Endothelial cell of umbilical vein (primary cell): ENCODE measurements at regions not wholly inside any gene's neighbourhood (a gene's known extent, or its start where the extent isn't known, plus 50 kb on each side); places are given as distances from the start of the nearest gene placed in this dataset.

Experiments used
- BruUV-seq: library from RNA; stranded (reverse); fragments of 400-500 nt; replicated peaks from 2 replicates; lab custom pipeline; 2021; lab: Mats Ljungman, UMichigan
- CTCF ChIA-PET: fragments of 300-600, 350-600 bp; sonication (Branson Sonifier 250); formaldehyde crosslinking; loops from one replicate; lab custom pipeline; 2021; ENCODE audit warnings: antibody characterized with exemption, inconsistent platforms; lab: Charles Lee
- POLR2A ChIA-PET: fragments of 300-600, 350-600 bp; sonication (Branson Sonifier 250); formaldehyde crosslinking; loops from one replicate; lab custom pipeline; 2021; ENCODE audit warnings: antibody characterized with exemption, inconsistent platforms; lab: Charles Lee
- DNase-seq: peaks from one replicate; pipeline ENCODE4 v3.0.0-alpha.2; 2011; ENCODE audit warnings: low read depth, low spot score
- FAIRE-seq: peaks from 2 replicates; lab custom pipeline; 2011; peaks lifted over from hg19 to GRCh38; lab: Jason Lieb, UNC
- H2AFZ ChIP-seq: 2 replicates; pipeline ENCODE4 v1.6.0; 2012; ENCODE audit warnings: low read depth, low read length, control low read depth, inconsistent platforms
- H3K27ac ChIP-seq: 2 replicates; pipeline ENCODE4 v1.5.1; 2011; ENCODE audit warnings: low read depth, mild to moderate bottlenecking, control low read depth, low read length, moderate library complexity; ENCODE audit not compliant: insufficient read depth
- H3K27me3 ChIP-seq, 2 experiments: 2 replicates each; pipeline versions ENCODE4 v1.6.0 to v1.6.1; 2011; ENCODE audit warnings: low read length in 2 of 2, mixed read lengths in 1 of 2; ENCODE audit not compliant: control insufficient read depth in 2 of 2, insufficient read depth in 2 of 2
- H3K36me3 ChIP-seq, 2 experiments: 2 replicates in 1 of 2; 3 replicates in 1 of 2; pipeline ENCODE4 v1.5.1; 2011; ENCODE audit warnings: low read length in 2 of 2, mild to moderate bottlenecking in 1 of 2, moderate library complexity in 1 of 2; ENCODE audit not compliant: control insufficient read depth in 2 of 2, insufficient read depth in 2 of 2; ENCODE audit errors: extremely low read depth in 1 of 2
- H3K4me1 ChIP-seq: 3 replicates; pipeline ENCODE4 v1.5.1; 2011; ENCODE audit warnings: mild to moderate bottlenecking, low read length; ENCODE audit not compliant: control insufficient read depth, insufficient read depth; ENCODE audit errors: extremely low read depth
- H3K4me2 ChIP-seq: 2 replicates; pipeline ENCODE4 v1.6.1; 2011; ENCODE audit warnings: low read length, control low read depth, mixed read lengths; ENCODE audit not compliant: insufficient read depth
- H3K4me3 ChIP-seq, 3 experiments: fragments of 200-600 bp in 1 of 3; sonication (generic), shearing (Covaris generic) in 1 of 3; replicated peaks in 1 of 3; 2 replicates each; pipeline ENCODE4 v1.5.1; 2011 to 2016; ENCODE audit warnings: control low read depth in 3 of 3, low read length in 3 of 3, mild to moderate bottlenecking in 2 of 3, inconsistent platforms in 1 of 3, low read depth in 1 of 3, moderate library complexity in 1 of 3; ENCODE audit not compliant: insufficient read depth in 1 of 3
- H3K79me2 ChIP-seq: 2 replicates; pipeline ENCODE4 v1.6.0; 2012; ENCODE audit warnings: low read length, inconsistent platforms; ENCODE audit not compliant: control insufficient read depth, insufficient read depth
- H3K9ac ChIP-seq: replicated peaks from 2 replicates; pipeline ENCODE3; 2011; ENCODE audit warnings: low read length, control low read depth; ENCODE audit not compliant: insufficient read depth; ENCODE audit errors: extremely low read depth
- H3K9me1 ChIP-seq: replicated peaks from 3 replicates; pipeline ENCODE4 v1.6.0; 2011; ENCODE audit warnings: mild to moderate bottlenecking, low read length; ENCODE audit not compliant: control insufficient read depth, insufficient read depth; ENCODE audit errors: extremely low read depth
- H3K9me3 ChIP-seq: replicated peaks from 2 replicates; pipeline ENCODE4 v1.5.1; 2012; ENCODE audit warnings: low read length, inconsistent platforms; ENCODE audit not compliant: control insufficient read depth, insufficient read depth
- H4K20me1 ChIP-seq: replicated peaks from 2 replicates; pipeline ENCODE3; 2011; ENCODE audit warnings: mild to moderate bottlenecking, low read length; ENCODE audit not compliant: control insufficient read depth, insufficient read depth; ENCODE audit errors: extremely low read depth
- EZH2 ChIP-seq: IDR thresholded peaks from 2 replicates; pipeline ENCODE4 v1.6.1; 2012; ENCODE audit warnings: borderline replicate concordance, low read depth, mild to moderate bottlenecking, moderate library complexity, low read length, inconsistent platforms; ENCODE audit not compliant: severe bottlenecking
- FOS ChIP-seq: IDR thresholded peaks from 2 replicates; pipeline ENCODE4 v1.6.1; 2011; ENCODE audit warnings: mild to moderate bottlenecking, low read length, moderate library complexity, borderline replicate concordance; ENCODE audit not compliant: insufficient read depth
- GATA2 ChIP-seq: IDR thresholded peaks from 2 replicates; pipeline ENCODE4 v1.7.0; 2011; ENCODE audit warnings: low read depth, mild to moderate bottlenecking, moderate library complexity, mixed read lengths, low read length; ENCODE audit not compliant: insufficient read length, insufficient read depth
- JUN ChIP-seq: IDR thresholded peaks from 2 replicates; pipeline ENCODE4 v1.6.1; 2011; ENCODE audit warnings: borderline replicate concordance, low read depth; ENCODE audit not compliant: insufficient read length, insufficient read depth
- MAX ChIP-seq: IDR thresholded peaks from 2 replicates; pipeline ENCODE4 v1.6.1; 2011; ENCODE audit not compliant: insufficient read depth, insufficient read length
- MYC ChIP-seq: IDR thresholded peaks from one replicate; pipeline ENCODE4 v1.6.1; 2011; ENCODE audit warnings: mild to moderate bottlenecking, low read depth, low read length
- POLR2A ChIP-seq: IDR thresholded peaks from 2 replicates; pipeline ENCODE4 v1.6.1; 2012; ENCODE audit warnings: low read depth, mild to moderate bottlenecking, control low read depth, low read length
- POLR2AphosphoS5 ChIP-seq: IDR thresholded peaks from 2 replicates; pipeline ENCODE4 v1.6.1; 2012; ENCODE audit warnings: low read depth, mild to moderate bottlenecking, control low read depth, low read length, moderate library complexity; ENCODE audit not compliant: insufficient read depth
- dilution Hi-C: fragments of 300-500 bp; cut with MboI; formaldehyde crosslinking; loops from one replicate; pipeline ENCODE4 v1.15.0; 2019; ENCODE audit warnings: low sequenced_read_pairs; ENCODE audit not compliant: extremely low pct_ligation_motif_present
- intact Hi-C: fragments of 100-400 bp; cut with micrococcal nuclease; formaldehyde crosslinking; loops from one replicate; pipeline ENCODE4 v1.10.0; 2022
- TF ChIP-seq, protein P1 (sequence below), 2 donors: IDR thresholded peaks; 1 replicate in 1 of 2; 2 replicates in 1 of 2; pipeline ENCODE4 v1.5.1; 2011; ENCODE audit warnings: low read length in 2 of 2, mild to moderate bottlenecking in 2 of 2, moderate library complexity in 2 of 2, control low read depth in 1 of 2, inconsistent platforms in 1 of 2, low read depth in 1 of 2; ENCODE audit not compliant: insufficient read depth in 1 of 2; ENCODE audit errors: extremely low read depth in 1 of 2

- intact Hi-C loops: no loop called here
- no TSS peak for BruUV-seq
- H3K9ac ChIP-seq: no peak overlapping the region
- no peak overlapping the region for H3K4me3 ChIP-seq
- DNase-seq: no peak
- no peak for FAIRE-seq
- H3K36me3 ChIP-seq: no peaks in the 10 kb centered on the region
- no peaks in the 10 kb centered on the region for H3K4me1 ChIP-seq
- dilution Hi-C loops: no loop called here
- no peak overlapping the region for H3K4me2 ChIP-seq
- no peak overlapping the region for H2AFZ ChIP-seq
- ChIA-PET CTCF (no interaction called here), POLR2A (no interaction called here)
- H3K27me3 ChIP-seq: no peaks in the 10 kb centered on the region
- H3K9me1 ChIP-seq: no peaks in the 10 kb centered on the region
- TF ChIP-seq MYC (no peak), POLR2AphosphoS5 (no peak), POLR2A (no peak), FOS (no peak), GATA2 (no peak), MAX (no peak), JUN (no peak), EZH2 (no peak)
- TF ChIP-seq, protein P1, sequence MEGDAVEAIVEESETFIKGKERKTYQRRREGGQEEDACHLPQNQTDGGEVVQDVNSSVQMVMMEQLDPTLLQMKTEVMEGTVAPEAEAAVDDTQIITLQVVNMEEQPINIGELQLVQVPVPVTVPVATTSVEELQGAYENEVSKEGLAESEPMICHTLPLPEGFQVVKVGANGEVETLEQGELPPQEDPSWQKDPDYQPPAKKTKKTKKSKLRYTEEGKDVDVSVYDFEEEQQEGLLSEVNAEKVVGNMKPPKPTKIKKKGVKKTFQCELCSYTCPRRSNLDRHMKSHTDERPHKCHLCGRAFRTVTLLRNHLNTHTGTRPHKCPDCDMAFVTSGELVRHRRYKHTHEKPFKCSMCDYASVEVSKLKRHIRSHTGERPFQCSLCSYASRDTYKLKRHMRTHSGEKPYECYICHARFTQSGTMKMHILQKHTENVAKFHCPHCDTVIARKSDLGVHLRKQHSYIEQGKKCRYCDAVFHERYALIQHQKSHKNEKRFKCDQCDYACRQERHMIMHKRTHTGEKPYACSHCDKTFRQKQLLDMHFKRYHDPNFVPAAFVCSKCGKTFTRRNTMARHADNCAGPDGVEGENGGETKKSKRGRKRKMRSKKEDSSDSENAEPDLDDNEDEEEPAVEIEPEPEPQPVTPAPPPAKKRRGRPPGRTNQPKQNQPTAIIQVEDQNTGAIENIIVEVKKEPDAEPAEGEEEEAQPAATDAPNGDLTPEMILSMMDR (IDR thresholded peaks at IDR 0.05; ENCODE audit: extremely low read depth in 1 of 2, insufficient read depth in 1 of 2, low read depth in 1 of 2, low read length in 2 of 2): no peak
- no peak overlapping the region for H3K27ac ChIP-seq
- no peaks in the 10 kb centered on the region for H3K79me2 ChIP-seq
- H3K9me3 ChIP-seq: no peaks in the 10 kb centered on the region
- no peaks in the 10 kb centered on the region for H4K20me1 ChIP-seq
Observed at GRCh38 chr11:134958870-134959269, 546.8 kb upstream of the B3GAT1 start.
